IMR-90 (cell line): ENCODE measurements at regions not wholly inside any gene's neighbourhood (a gene's known extent, or its start where the extent isn't known, plus 50 kb on each side); places are given as distances from the start of the nearest gene placed in this dataset.

ENCODE experiments used
- ATAC-seq: fragments of 200-7000 bp; cut with Tn5 transposase; 2 replicates; pipeline ENCODE4 v1.9.1; 2020; ENCODE audit warnings: low read depth, mild to moderate bottlenecking, moderate library complexity
- BruUV-seq: library from RNA; stranded (reverse); fragments of 400-500 nt; replicated peaks from 2 replicates; lab custom pipeline; 2021; lab: Mats Ljungman, UMichigan
- CTCF ChIA-PET: fragments of 300-600 bp; formaldehyde crosslinking; extraction: SDS; loops from one replicate; lab custom pipeline; 2021; ENCODE audit warnings: antibody characterized with exemption; lab: Yijun Ruan, JAX
- POLR2A ChIA-PET: fragments of 300-600 bp; sonication (Branson Sonifier 250); formaldehyde crosslinking; loops from one replicate; lab custom pipeline; 2022; ENCODE audit warnings: antibody characterized with exemption; ENCODE audit not compliant: unreplicated experiment; lab: Charles Lee
- DNase-seq: peaks from one replicate; pipeline ENCODE4 v3.0.0; 2013
- H2AFZ ChIP-seq: replicated peaks from 2 replicates; pipeline ENCODE3; 2013; ENCODE audit warnings: low read length, mild to moderate bottlenecking; ENCODE audit not compliant: poor library complexity
- H2AK5ac ChIP-seq: 2 replicates; pipeline ENCODE4 v1.6.1; 2013; ENCODE audit warnings: low read depth, low read length, inconsistent platforms
- H2AK9ac ChIP-seq: replicated peaks from 2 replicates; pipeline ENCODE3; 2013; ENCODE audit warnings: mild to moderate bottlenecking, low read depth, low read length, moderate library complexity; ENCODE audit not compliant: poor library complexity
- H2BK120ac ChIP-seq: 2 replicates; pipeline ENCODE4 v1.6.1; 2013; ENCODE audit warnings: low read depth, low read length, inconsistent platforms
- H2BK15ac ChIP-seq: 3 replicates; pipeline ENCODE4 v1.6.1; 2013; ENCODE audit warnings: low read depth, low read length, inconsistent platforms
- H2BK20ac ChIP-seq: 2 replicates; pipeline ENCODE4 v1.6.1; 2013; ENCODE audit warnings: low read depth, mild to moderate bottlenecking, inconsistent platforms, low read length, moderate library complexity
- H2BK5ac ChIP-seq: 2 replicates; pipeline ENCODE4 v1.6.1; 2013; ENCODE audit warnings: mild to moderate bottlenecking, low read depth, low read length, inconsistent platforms; ENCODE audit not compliant: poor library complexity, severe bottlenecking
- H3K14ac ChIP-seq: replicated peaks from 2 replicates; pipeline ENCODE4 v1.6.1; 2013; ENCODE audit warnings: low read depth, low read length, inconsistent platforms
- H3K18ac ChIP-seq: 2 replicates; pipeline ENCODE4 v1.6.1; 2013; ENCODE audit warnings: low read depth, low read length, control low read depth
- H3K23ac ChIP-seq: 2 replicates; pipeline ENCODE4 v1.6.1; 2013; ENCODE audit warnings: low read depth, low read length, inconsistent platforms
- H3K27ac ChIP-seq: 2 replicates; pipeline ENCODE4 v1.5.1; 2013; ENCODE audit warnings: mild to moderate bottlenecking, control low read depth, low read length; ENCODE audit not compliant: insufficient read depth
- H3K27me3 ChIP-seq: 2 replicates; pipeline ENCODE4 v1.6.1; 2013; ENCODE audit warnings: low read length; ENCODE audit not compliant: control insufficient read depth, insufficient read depth
- H3K36me3 ChIP-seq: 2 replicates; pipeline ENCODE4 v1.6.1; 2013; ENCODE audit warnings: low read length, mixed read lengths; ENCODE audit not compliant: control insufficient read depth, insufficient read depth
- H3K4ac ChIP-seq: 2 replicates; pipeline ENCODE4 v1.6.1; 2013; ENCODE audit warnings: low read depth, low read length, inconsistent platforms
- H3K4me1 ChIP-seq: 2 replicates; pipeline ENCODE4 v1.6.1; 2013; ENCODE audit warnings: low read length, mixed read lengths; ENCODE audit not compliant: control insufficient read depth, insufficient read depth
- H3K4me2 ChIP-seq: 2 replicates; pipeline ENCODE4 v1.6.1; 2013; ENCODE audit warnings: low read depth, mild to moderate bottlenecking, control low read depth, low read length, moderate library complexity
- H3K4me3 ChIP-seq: 2 replicates; pipeline ENCODE4 v1.5.1; 2013; ENCODE audit warnings: low read depth, mild to moderate bottlenecking, control low read depth, low read length, moderate library complexity; ENCODE audit not compliant: insufficient read depth
- H3K56ac ChIP-seq: 2 replicates; pipeline ENCODE4 v1.6.1; 2013; ENCODE audit warnings: low read length, inconsistent platforms; ENCODE audit not compliant: insufficient read depth; ENCODE audit errors: extremely low read depth
- H3K79me1 ChIP-seq, 2 experiments: 2 replicates each; pipeline ENCODE4 v1.6.1; 2013; ENCODE audit warnings: low read length in 2 of 2, inconsistent platforms in 1 of 2, low read depth in 1 of 2
- H3K9ac ChIP-seq: 2 replicates; pipeline ENCODE4 v1.6.1; 2013; ENCODE audit warnings: low read depth, low read length, control low read depth
- H3K9me1 ChIP-seq: 2 replicates; pipeline ENCODE4 v1.6.1; 2013; ENCODE audit warnings: low read length, inconsistent platforms; ENCODE audit not compliant: insufficient read depth
- H3K9me3 ChIP-seq: 2 replicates; pipeline ENCODE4 v1.6.1; 2013; ENCODE audit warnings: low read length; ENCODE audit not compliant: control insufficient read depth, insufficient read depth
- H4K20me1 ChIP-seq: 2 replicates; pipeline ENCODE4 v1.6.1; 2013; ENCODE audit warnings: low read length, inconsistent platforms; ENCODE audit not compliant: insufficient read depth
- H4K5ac ChIP-seq: 2 replicates; pipeline ENCODE4 v1.6.1; 2013; ENCODE audit warnings: mild to moderate bottlenecking, low read depth, low read length, control low read depth
- H4K8ac ChIP-seq, 2 experiments: 2 replicates each; pipeline ENCODE4 v1.6.1; 2013; ENCODE audit warnings: low read depth in 2 of 2, low read length in 2 of 2, control low read depth in 1 of 2, inconsistent platforms in 1 of 2
- H4K91ac ChIP-seq: 2 replicates; pipeline ENCODE4 v1.6.1; 2013; ENCODE audit warnings: low read depth, low read length, inconsistent platforms; ENCODE audit not compliant: insufficient read depth
- CEBPB ChIP-seq: IDR thresholded peaks from 2 replicates; pipeline ENCODE4 v1.6.1; 2012; ENCODE audit warnings: low read depth, low read length, improper control_type of control experiment
- CTCF ChIP-seq: conservative IDR thresholded peaks from 2 replicates; pipeline ENCODE4 v1.5.1; 2012; ENCODE audit warnings: mild to moderate bottlenecking, low read depth, low read length, improper control_type of control experiment
- ELK1 ChIP-seq: fragments of 150-350 bp; IDR thresholded peaks from 2 replicates; pipeline ENCODE4 v1.6.1; 2016; ENCODE audit warnings: low read depth, mild to moderate bottlenecking, low read length, moderate library complexity, borderline replicate concordance
- FOS ChIP-seq: fragments of 150-350 bp; IDR thresholded peaks from 2 replicates; pipeline ENCODE4 v1.6.1; 2016; ENCODE audit warnings: low read depth, low read length
- MAFK ChIP-seq: IDR thresholded peaks from 2 replicates; pipeline ENCODE4 v1.6.1; 2012; ENCODE audit warnings: low read depth, low read length, improper control_type of control experiment
- MAZ ChIP-seq: IDR thresholded peaks from 2 replicates; pipeline ENCODE4 v1.6.1; 2012; ENCODE audit warnings: low read depth, mild to moderate bottlenecking, low read length, improper control_type of control experiment, moderate library complexity, borderline replicate concordance
- MXI1 ChIP-seq: IDR thresholded peaks from 2 replicates; pipeline ENCODE4 v1.6.1; 2012; ENCODE audit warnings: low read depth, mild to moderate bottlenecking, low read length, moderate library complexity, borderline replicate concordance
- NFE2L2 ChIP-seq: fragments of 150-350 bp; IDR thresholded peaks from 2 replicates; pipeline ENCODE4 v1.6.1; 2016; ENCODE audit warnings: low read depth, mild to moderate bottlenecking, low read length
- RCOR1 ChIP-seq: IDR thresholded peaks from 2 replicates; pipeline ENCODE4 v1.6.1; 2012; ENCODE audit warnings: mild to moderate bottlenecking, low read length, improper control_type of control experiment; ENCODE audit not compliant: insufficient replicate concordance
- RFX5 ChIP-seq: IDR thresholded peaks from 2 replicates; pipeline ENCODE4 v1.8.0; 2012; ENCODE audit warnings: low read depth, mild to moderate bottlenecking, low read length, moderate library complexity
- SMC3 ChIP-seq: fragments of 150-350 bp; IDR thresholded peaks from 2 replicates; pipeline ENCODE4 v1.6.1; 2016; ENCODE audit warnings: low read depth, mild to moderate bottlenecking, antibody characterized with exemption, low read length, moderate library complexity
- USF2 ChIP-seq: fragments of 150-350 bp; IDR thresholded peaks from 2 replicates; pipeline ENCODE4 v1.6.1; 2017; ENCODE audit warnings: mild to moderate bottlenecking, antibody characterized with exemption, low read length, low read depth
- WGBS, 2 experiments: methylation state at CpG; one replicate each; pipeline versions ENCODE4 v1.1.5 to v1.1.7; 2013; ENCODE audit warnings: missing lambda C conversion rate in 2 of 2; ENCODE audit not compliant: insufficient read length in 1 of 2; ENCODE audit errors: extremely low coverage in 2 of 2; 5-methylcytosine and 5-hydroxymethylcytosine counted together
- dilution Hi-C: fragments of 300-500 bp; cut with HindIII; formaldehyde crosslinking; loops from one replicate; pipeline ENCODE4 v1.14.3; 2018; ENCODE audit warnings: low sequenced_read_pairs; ENCODE audit not compliant: unreplicated experiment
- in situ Hi-C: fragments of 300-500 bp; cut with MboI; formaldehyde crosslinking; loops from 3 replicates; pipeline ENCODE4 v1.14.3; 2019; ENCODE audit warnings: low sequenced_read_pairs, inconsistent platforms, mixed read lengths
- intact Hi-C: fragments of 100-400 bp; cut with micrococcal nuclease; formaldehyde crosslinking; loops from 2 replicates; pipeline ENCODE4 v1.10.0; 2022

- no peak for TF ChIP-seq CTCF
- TF ChIP-seq NFE2L2, result no peak
Observed at GRCh38 chr1:234924450-234925355, 203.9 kb downstream of the TOMM20 start (continued).

GRCh38 chr1:234923626-234924025 lies 205.0 kb downstream of the TOMM20 start:
- in situ Hi-C loops (no loop called here), dilution Hi-C loops (no loop called here)
- TF ChIP-seq MAZ (no peak), CEBPB (no peak), MXI1 (no peak), FOS (no peak), RFX5 (no peak), ELK1 (no peak), MAFK (no peak), USF2 (no peak), SMC3 (no peak), RCOR1 (no peak)

More at GRCh38 chr1:234923626-234924025, 205.0 kb downstream of the TOMM20 start:
- WGBS, 2 experiments, result 76% methylated on average over 3 of the region's 5 CpGs; no CpG with 5 or more reads in 1 of the 2 experiments
- ChIA-PET CTCF (no interaction called here), POLR2A (no interaction called here)
- Histone ChIP-seq H3K4me1 (peaks cover 25% of the 10 kb centered on the region), H3K4me3 (no peak overlapping the region), H3K4me2 (no peak overlapping the region), H4K91ac (no peak overlapping the region), H4K20me1 (no peaks in the 10 kb centered on the region), H2AK9ac (no peak overlapping the region), H3K9me3 (no peaks in the 10 kb centered on the region), H3K14ac (no peak overlapping the region), H3K9ac (no peak overlapping the region), H3K27ac (no peak overlapping the region), H2AFZ (peak overlapping the region; percentile 34), H3K27me3 (no peaks in the 10 kb centered on the region), H3K79me1 (no peaks in the 10 kb centered on the region), H2BK15ac (peak overlapping the region; percentile 16; the same call in 1 of the 3 replicates), H2BK20ac (no peak overlapping the region), H3K4ac (peak overlapping the region; percentile 38), H2BK5ac (no peak overlapping the region), H3K23ac (no peak overlapping the region), H4K8ac (no peak overlapping the region), H3K9me1 (peaks cover 18% of the 10 kb centered on the region), H3K18ac (no peak overlapping the region; the same call in 1 of the 2 replicates), H2AK5ac (peak overlapping the region; percentile 56; the same call in 1 of the 2 replicates), H4K5ac (no peak overlapping the region), H2BK120ac (peak overlapping the region; percentile 42; the same call in 1 of the 2 replicates), H3K36me3 (no peaks in the 10 kb centered on the region), H3K56ac (no peak overlapping the region)
- intact Hi-C loops, result loop anchor here (2.0 kb wide), 1 partner anchor 159 kb away; no protein-coding TSS in a partner anchor
- ATAC-seq (no peak), DNase-seq (no peak)
- BruUV-seq, result no TSS peak
